22Rv1 (cell line): ENCODE measurements at regions not wholly inside any gene's neighbourhood (a gene's known extent, or its start where the extent isn't known, plus 50 kb on each side); places are given as distances from the start of the nearest gene placed in this dataset.
"Not testable (repeated sequence)": the region's sequence is repeated elsewhere in the genome, so short reads cannot be mapped to it uniquely, and the experiment has no call there.

Experiments used
- H3K27ac ChIP-seq: fragments of 450-650 bp; 2 replicates; pipeline ENCODE4 v1.5.1; 2017
- CTCF ChIP-seq: fragments of 450-650 bp; IDR thresholded peaks from 2 replicates; pipeline ENCODE4 v1.5.1; 2017; ENCODE audit warnings: mild to moderate bottlenecking
- ZFX ChIP-seq: fragments of 450-650 bp; IDR thresholded peaks from 2 replicates; pipeline ENCODE4 v1.6.1; 2017; ENCODE audit warnings: antibody characterized with exemption, borderline replicate concordance

DNA sequence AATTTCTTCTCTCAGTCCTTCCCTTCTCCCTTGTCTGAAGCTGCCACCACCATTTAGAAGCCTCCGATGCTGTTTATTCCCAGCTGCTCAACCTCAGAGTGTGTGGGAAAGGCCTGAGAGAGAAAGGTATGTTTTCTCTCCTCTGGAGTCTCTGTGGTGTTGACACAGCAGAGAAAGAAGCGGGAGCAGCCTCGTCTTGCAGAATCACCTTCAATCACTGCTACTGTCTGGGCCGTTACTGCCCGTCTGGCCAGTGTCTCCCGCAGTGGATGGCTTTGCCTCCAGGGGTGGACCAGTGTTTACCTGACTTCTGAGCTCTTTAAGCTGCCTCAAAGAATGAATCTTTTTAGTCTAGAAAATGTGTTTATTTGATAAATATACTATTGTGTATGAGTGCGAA is 148.9 kb upstream of the FAM47C start:
- no peak for TF ChIP-seq ZFX
- TF ChIP-seq CTCF: no peak
- H3K27ac ChIP-seq: no peak overlapping the region

DNA sequence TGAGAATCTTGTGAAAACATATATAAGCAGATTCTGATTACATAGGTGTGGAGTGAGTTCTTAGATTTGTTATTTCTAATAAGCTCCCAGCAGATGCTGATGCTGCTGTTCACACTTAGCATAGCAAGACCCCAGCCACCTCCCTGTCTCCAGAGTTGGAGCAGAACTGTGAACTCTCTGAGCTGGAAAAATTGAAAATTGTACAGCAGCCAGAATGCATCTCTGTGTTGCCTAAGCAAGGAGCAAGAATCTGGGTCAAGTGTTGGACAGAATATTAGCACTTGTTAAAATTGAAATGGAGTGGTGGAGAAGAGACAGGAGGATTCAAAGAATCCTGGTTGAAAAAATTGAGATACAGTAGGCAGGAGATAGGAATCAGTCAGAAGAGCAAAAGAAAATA is 146.6 kb upstream of the FAM47C start:
- no peak overlapping the region for H3K27ac ChIP-seq
- no peak for TF ChIP-seq CTCF

- TF ChIP-seq CTCF (peak; percentile 62), ZFX (no peak)
- no peak overlapping the region for H3K27ac ChIP-seq
These were observed 141.0 kb upstream of the FAM47C start for GRCh38 chrX:36867143-36867542.

DNA sequence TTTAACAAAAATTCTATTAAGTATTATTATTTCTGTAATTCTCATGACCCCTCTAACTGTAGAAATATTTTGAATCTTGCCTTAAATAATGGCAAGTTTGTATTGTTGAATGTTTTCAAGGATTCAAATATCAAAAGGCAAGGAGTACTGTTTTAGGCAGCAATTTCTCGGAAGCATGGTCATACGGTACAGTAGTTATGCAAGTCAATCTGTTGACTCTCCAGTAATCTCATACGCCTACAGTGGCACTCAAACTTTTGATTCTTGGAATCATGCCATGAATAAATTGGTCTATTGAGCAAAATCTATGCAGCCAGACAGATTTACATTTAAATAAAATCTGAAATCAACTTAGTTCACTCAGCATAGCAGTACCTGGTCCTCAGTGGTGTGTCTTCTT is 139.6 kb upstream of the FAM47C start:
- H3K27ac ChIP-seq: no peak overlapping the region
- no peak for TF ChIP-seq ZFX
- no peak for TF ChIP-seq CTCF

- H3K27ac ChIP-seq: no peak overlapping the region
- TF ChIP-seq CTCF (no peak), ZFX (no peak)
These were observed 138.7 kb upstream of the FAM47C start for GRCh38 chrX:36869457-36869856.

DNA sequence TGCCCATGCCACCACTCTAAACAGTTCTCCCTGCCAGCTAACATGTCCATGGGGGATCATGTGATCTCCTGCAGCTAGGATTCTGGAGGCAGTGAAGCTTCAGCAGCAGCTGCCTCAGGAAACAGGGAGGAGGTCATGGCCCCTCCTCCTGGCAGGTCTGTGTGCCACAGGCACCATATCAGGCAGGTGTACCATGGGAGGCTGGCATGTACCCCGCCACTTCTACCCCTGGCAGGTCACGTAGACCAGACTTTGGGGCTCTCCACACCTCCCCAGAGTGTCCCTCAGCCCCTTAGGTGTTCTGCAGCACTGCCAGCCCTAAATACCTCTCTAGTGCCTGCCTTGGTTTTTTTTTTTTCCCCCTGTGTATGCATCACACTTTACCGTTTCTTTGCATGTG is 110.5 kb upstream of the FAM47C start:
- H3K27ac ChIP-seq: no peak overlapping the region
- TF ChIP-seq CTCF: no peak
- no peak for TF ChIP-seq ZFX

GRCh38 chrX:36898301-36898700 is 109.9 kb upstream of the FAM47C start:
- peak; percentile 58 for TF ChIP-seq CTCF
- no peak for TF ChIP-seq ZFX
- no peak overlapping the region for H3K27ac ChIP-seq

DNA sequence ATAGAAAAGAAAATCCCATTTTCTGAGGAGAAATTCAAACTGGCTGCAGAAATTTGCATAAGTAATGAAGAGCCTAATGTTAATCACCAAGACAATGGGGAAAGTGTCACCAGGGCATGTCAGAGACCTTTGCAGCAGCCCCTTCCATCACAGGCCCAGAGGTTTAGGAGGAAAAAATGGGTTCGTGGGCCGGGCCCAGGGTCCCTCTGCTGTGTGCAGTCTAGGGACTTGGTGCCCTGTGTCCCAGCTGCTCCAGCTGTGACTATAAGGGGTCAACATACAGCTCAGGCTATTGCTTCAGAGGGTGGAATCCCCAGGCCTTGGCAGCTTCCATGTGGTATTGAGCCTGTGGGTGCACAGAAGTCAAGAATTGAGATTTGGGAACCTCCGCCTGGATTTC is 103.6 kb upstream of the FAM47C start:
- not testable (repeated sequence) for H3K27ac ChIP-seq
